ENCODE measurements at regions not wholly inside any gene's neighbourhood (a gene's known extent, or its start where the extent isn't known, plus 50 kb on each side); places are given as distances from the start of the nearest gene placed in this dataset.
A peak's percentile ranks its signal among the peaks of the same experiment; 100 is the strongest.

DNA sequence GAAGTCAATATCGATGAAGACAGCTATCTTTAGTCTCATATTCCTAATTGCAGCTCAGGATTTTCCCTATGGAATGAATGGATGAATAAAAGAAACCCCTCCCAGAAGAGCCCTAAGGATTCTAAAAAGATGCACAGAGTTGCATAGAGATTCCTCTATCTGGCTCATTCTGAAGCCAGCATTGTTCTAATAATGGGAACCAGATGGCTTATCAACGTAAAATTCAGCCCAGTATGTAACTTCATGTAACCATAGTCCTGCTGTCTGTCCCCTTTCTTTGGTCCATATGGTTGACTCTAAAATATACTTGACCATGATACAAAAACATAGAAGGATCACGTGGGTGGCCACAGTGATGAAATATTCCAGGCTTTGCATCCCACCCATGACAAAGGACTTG, 508.6 kb downstream of the RASEF start:
- no peak overlapping the region for H3K4me3 ChIP-seq (ENCODE audit: low read depth, low read length)
- no peak for DNase-seq (ENCODE audit: low read depth, low spot score)
- in situ Hi-C loops (cut with HindIII; ENCODE audit: low sequenced_read_pairs), result no loop called here
- TF ChIP-seq, protein P1, sequence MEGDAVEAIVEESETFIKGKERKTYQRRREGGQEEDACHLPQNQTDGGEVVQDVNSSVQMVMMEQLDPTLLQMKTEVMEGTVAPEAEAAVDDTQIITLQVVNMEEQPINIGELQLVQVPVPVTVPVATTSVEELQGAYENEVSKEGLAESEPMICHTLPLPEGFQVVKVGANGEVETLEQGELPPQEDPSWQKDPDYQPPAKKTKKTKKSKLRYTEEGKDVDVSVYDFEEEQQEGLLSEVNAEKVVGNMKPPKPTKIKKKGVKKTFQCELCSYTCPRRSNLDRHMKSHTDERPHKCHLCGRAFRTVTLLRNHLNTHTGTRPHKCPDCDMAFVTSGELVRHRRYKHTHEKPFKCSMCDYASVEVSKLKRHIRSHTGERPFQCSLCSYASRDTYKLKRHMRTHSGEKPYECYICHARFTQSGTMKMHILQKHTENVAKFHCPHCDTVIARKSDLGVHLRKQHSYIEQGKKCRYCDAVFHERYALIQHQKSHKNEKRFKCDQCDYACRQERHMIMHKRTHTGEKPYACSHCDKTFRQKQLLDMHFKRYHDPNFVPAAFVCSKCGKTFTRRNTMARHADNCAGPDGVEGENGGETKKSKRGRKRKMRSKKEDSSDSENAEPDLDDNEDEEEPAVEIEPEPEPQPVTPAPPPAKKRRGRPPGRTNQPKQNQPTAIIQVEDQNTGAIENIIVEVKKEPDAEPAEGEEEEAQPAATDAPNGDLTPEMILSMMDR (IDR thresholded peaks at IDR 0.05; ENCODE audit: low read depth, low read length), result no peak

DNA sequence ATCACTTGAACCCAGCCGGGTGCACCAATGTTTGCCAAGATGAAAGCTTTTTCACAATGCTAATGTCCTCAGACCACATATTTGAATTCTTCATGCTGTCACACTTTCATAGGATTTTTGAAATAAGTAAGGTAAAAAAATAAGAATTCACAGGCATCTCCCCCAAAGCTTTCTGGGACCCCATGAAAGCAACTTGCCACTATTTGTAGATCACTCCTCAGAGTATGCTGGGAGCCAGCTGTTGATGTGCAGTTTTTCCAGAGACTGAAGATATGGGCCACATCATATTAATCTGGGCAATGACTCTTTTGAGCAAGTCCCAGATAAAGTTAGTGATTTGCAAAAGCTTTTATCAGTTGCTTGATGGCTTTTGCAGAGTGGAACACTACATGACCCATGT, 507.9 kb downstream of the RASEF start:
- no peak overlapping the region for H3K4me3 ChIP-seq (ENCODE audit: low read depth, low read length)
- in situ Hi-C loops (cut with HindIII; ENCODE audit: low sequenced_read_pairs), result no loop called here
- DNase-seq (ENCODE audit: low read depth, low spot score), result no peak
- TF ChIP-seq, protein P1 (IDR thresholded peaks at IDR 0.05; ENCODE audit: low read depth, low read length), result no peak

DNA sequence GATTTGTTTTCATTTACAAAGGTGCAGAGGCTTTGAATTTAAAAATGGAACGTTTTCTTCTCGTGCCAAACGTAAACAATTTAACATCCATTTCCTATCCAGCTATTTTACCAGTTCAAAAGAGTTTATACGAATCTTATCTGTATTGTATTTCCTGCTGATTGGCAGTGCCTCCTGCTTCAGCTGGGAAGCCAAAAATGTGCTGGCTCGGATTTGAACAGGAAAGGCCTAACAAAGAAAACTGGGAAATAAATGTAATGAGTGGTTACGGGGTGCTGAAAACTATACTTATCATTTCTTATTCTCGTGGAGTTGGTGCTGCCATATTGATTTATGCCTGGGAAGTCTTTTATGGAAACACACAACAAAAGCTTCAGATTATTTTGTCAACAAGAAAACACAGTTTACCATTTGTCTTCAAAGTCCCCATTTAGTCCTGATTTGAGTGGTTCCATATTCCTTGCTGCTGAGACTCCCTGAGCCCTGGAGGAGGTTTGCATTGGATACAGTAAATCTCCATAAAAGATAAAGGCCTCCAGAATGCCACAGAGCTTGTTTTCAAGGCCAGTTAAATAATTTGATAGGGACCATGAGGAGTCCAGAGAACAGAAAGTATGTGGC, 507.4 kb downstream of the RASEF start:
- TF ChIP-seq, protein P1 (IDR thresholded peaks at IDR 0.05; ENCODE audit: low read depth, low read length), result no peak
- no peak for DNase-seq (ENCODE audit: low read depth, low spot score)
- no peak overlapping the region for H3K4me3 ChIP-seq (ENCODE audit: low read depth, low read length)
- in situ Hi-C loops (cut with HindIII; ENCODE audit: low sequenced_read_pairs), result no loop called here

DNA sequence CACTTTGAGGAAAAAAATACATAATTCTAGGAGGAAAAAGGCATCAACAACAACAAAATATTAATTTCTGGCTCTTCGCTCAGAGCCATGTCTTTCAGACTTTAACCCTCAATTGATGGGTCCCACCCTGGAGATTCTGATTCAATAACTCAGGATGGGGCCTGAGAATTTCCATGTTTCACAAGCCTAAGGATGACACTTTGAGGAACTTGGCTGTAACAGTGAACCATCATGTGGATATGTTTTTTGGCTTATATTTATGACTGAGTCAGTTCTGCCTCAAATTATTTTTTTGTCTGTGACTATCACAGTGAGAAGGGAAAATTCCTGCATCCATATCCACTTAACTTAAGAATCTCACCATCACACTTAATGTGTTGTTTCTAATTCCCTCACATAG, 504.6 kb downstream of the RASEF start:
- no peak for DNase-seq (ENCODE audit: low read depth, low spot score)
- in situ Hi-C loops (cut with HindIII; ENCODE audit: low sequenced_read_pairs), result no loop called here
- no peak overlapping the region for H3K4me3 ChIP-seq (ENCODE audit: low read depth, low read length)
- TF ChIP-seq, protein P1 (IDR thresholded peaks at IDR 0.05; ENCODE audit: low read depth, low read length), result no peak

DNA sequence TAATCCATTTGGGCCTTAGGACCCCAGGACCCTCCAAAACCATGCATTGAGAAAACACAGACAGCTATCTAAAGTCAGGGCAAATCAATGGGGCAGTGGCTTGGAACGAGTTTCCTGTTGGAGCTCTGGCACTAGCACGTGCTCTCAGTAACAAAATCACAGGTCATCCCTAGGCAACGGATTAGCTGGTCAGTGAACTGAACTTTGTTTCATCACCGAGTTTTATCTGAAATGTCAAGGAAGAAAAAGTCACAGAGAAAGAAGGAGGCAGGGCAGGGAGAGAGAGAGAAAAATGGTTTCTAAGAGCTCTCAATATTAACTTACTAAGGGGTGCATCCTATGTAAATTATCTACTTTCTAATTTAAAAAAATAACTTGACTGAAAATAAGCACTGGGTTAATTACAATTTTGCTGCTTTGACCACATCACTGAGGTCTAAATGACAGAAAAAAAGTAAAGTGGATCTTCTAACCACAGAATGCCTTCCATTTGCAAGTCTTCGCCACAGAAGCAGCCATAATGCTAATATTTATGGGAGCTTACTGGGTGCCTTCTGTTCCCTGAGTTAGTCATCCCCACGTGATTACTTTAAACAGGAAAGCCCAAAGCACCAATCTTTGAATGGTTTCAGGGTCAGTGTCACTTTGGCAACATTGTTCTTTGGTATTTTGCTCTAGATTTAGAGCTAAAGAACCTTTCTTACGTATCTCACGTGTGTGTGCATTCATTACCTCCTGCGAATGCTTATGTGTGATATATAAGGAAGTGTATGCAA, 503.9 kb downstream of the RASEF start:
- TF ChIP-seq, protein P1 (IDR thresholded peaks at IDR 0.05; ENCODE audit: low read depth, low read length), result no peak
- no peak overlapping the region for H3K4me3 ChIP-seq (ENCODE audit: low read depth, low read length)
- in situ Hi-C loops (cut with HindIII; ENCODE audit: low sequenced_read_pairs), result no loop called here
- DNase-seq (ENCODE audit: low read depth, low spot score), result peak; percentile 59

DNA sequence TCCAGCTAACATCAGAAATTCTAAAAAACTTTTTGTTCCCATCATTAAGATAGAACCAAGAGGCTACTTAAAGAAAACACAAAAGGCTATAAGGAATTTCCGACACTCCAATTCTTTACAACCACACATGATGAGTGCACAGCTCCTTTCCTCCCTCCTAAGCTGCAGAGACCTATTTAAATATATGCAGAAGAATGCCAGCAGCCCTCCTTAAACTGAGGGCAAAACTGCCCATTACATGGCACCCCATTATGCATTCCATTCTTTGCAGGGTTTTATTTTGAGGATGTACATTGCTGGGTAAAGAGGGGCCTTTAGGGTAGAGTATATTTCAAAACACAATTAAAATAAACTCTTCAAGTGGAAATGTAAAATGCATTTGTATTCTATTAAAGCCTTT, 502.9 kb downstream of the RASEF start:
- DNase-seq (ENCODE audit: low read depth, low spot score), result no peak
- H3K4me3 ChIP-seq (ENCODE audit: low read depth, low read length), result no peak overlapping the region
- TF ChIP-seq, protein P1 (IDR thresholded peaks at IDR 0.05; ENCODE audit: low read depth, low read length), result no peak
- in situ Hi-C loops (cut with HindIII; ENCODE audit: low sequenced_read_pairs), result no loop called here

Data from astrocyte of the spinal cord (primary cell).